ENCODE measurements at regions not wholly inside any gene's neighbourhood (a gene's known extent, or its start where the extent isn't known, plus 50 kb on each side); places are given as distances from the start of the nearest gene placed in this dataset.

- H3K27ac ChIP-seq (ENCODE audit: control insufficient read depth, insufficient read depth), result no peak overlapping the region
- 24% methylated on average over 11 of the region's 12 CpGs for WGBS (ENCODE audit: insufficient coverage, insufficient replicate concordance, low lambda C conversion rate, missing lambda C conversion rate)
- no peaks in the 10 kb centered on the region for H4K20me1 ChIP-seq (ENCODE audit: control insufficient read depth, insufficient read depth)
- H3K9ac ChIP-seq (ENCODE audit: control insufficient read depth, insufficient read depth, low read length), result no peak overlapping the region
- H3K27me3 ChIP-seq (replicated peaks in 1 of 2; ENCODE audit: control insufficient read depth in 2 of 2, insufficient read depth in 2 of 2, low read length in 1 of 2), result no peaks in the 10 kb centered on the region; a peak in 1 of 4 replicates
- peak; percentile 5 for DNase-seq (ENCODE audit: low read depth, low spot score)
- H3K4me2 ChIP-seq (ENCODE audit: control insufficient read depth, insufficient read depth), result no peak overlapping the region
- ATAC-seq, result peak; percentile 94
- no peak overlapping the region for H3K4me3 ChIP-seq
- no peaks in the 10 kb centered on the region for H3K79me2 ChIP-seq (ENCODE audit: control insufficient read depth, insufficient read depth, low read length)
- FAIRE-seq, result peak; percentile 18
- ChIA-PET CTCF (interaction anchor here (0.6 to 2.0 kb wide), 14 partner anchors 8 to 588 kb away, joined by 3 to 9 read pairs (median 3); partner anchors contain the start of gene GRPR), POLR2A (no interaction called here), SMC1A (ENCODE audit: uncharacterized antibody, unreplicated experiment) (interaction anchor here (0.8 to 1.2 kb wide), 3 partner anchors 69 to 496 kb away, joined by 3 read pairs; no protein-coding TSS in a partner anchor), RAD21 (ENCODE audit: unreplicated experiment) (interaction anchor here (0.5 kb wide), 1 partner anchor 259 kb away, joined by 3 read pairs; no protein-coding TSS in a partner anchor)
- intact Hi-C loops (cut with micrococcal nuclease; ENCODE audit: unreplicated experiment), result loop anchor here (1.0 kb wide), 1 partner anchor 261 kb away; no protein-coding TSS in a partner anchor
- in situ Hi-C loops (cut with MboI), result loop anchor here (5.0 kb wide), 1 partner anchor 674 kb away; no protein-coding TSS in a partner anchor
- no peaks in the 10 kb centered on the region for H3K9me3 ChIP-seq (replicated peaks; ENCODE audit: control insufficient read depth, insufficient read depth, low read length)
- no TSS peak for BruUV-seq (replicated peaks)
- peak; percentile 38; the same call in 1 of the 2 replicates for TF ChIP-seq SMC3 (IDR thresholded peaks at IDR 0.05; ENCODE audit: borderline replicate concordance, low read length)
- 0 out of 2 replicates have a peak, but pooled peaks have one; percentile 50 for TF ChIP-seq ZBTB33 (IDR thresholded peaks at IDR 0.05)
- TF ChIP-seq CTCF (IDR thresholded peaks at IDR 0.05 in 2 of 3, conservative IDR thresholded peaks at IDR 0.05 in 1 of 3; ENCODE audit: control insufficient read depth in 2 of 3, extremely low read depth in 1 of 3, insufficient read depth in 1 of 3, low read depth in 3 of 3, low read length in 3 of 3), result peak; percentile 61 to 67 (median 63)
- TF ChIP-seq CREM (IDR thresholded peaks at IDR 0.05; ENCODE audit: low read depth), result no peak
- TF ChIP-seq YY1 (IDR thresholded peaks at IDR 0.05; ENCODE audit: low read depth, low read length), result peak; percentile 67; the same call in 1 of the 2 replicates
- H3K36me3 ChIP-seq (ENCODE audit: control insufficient read depth in 2 of 2, insufficient read depth in 2 of 2, low read length in 1 of 2), result no peaks in the 10 kb centered on the region
- H2AFZ ChIP-seq (ENCODE audit: control insufficient read depth, low read depth, low read length), result no peak overlapping the region
- H3K4me1 ChIP-seq (ENCODE audit: control insufficient read depth, insufficient read depth, low read length), result no peaks in the 10 kb centered on the region
Observed at GRCh38 chrX:16436348-16437188, 213.4 kb upstream of the S100G start.

Data from GM12878 (cell line).